ENCODE measurements at regions not wholly inside any gene's neighbourhood (a gene's known extent, or its start where the extent isn't known, plus 50 kb on each side); places are given as distances from the start of the nearest gene placed in this dataset.

- Mint-ChIP-seq H3K27me3 (peaks cover 12% of the 10 kb centered on the region), H3K4me3 (no peak overlapping the region), H3K27ac (no peak overlapping the region), H3K9me3 (ENCODE audit: insufficient read depth) (peaks cover 1% of the 10 kb centered on the region), H3K4me1 (no peaks in the 10 kb centered on the region)
- H3K4me3 ChIP-seq (ENCODE audit: control extremely low read depth in 1 of 5, extremely low read depth in 1 of 5, insufficient read depth in 1 of 5, low read depth in 2 of 5, low read length in 4 of 5) = no peak overlapping the region
- ChIA-PET CTCF (no interaction called here), POLR2A (no interaction called here)
- H3K4me1 ChIP-seq (ENCODE audit: control insufficient read depth in 2 of 2, insufficient read depth in 2 of 2, low read length in 2 of 2) = no peaks in the 10 kb centered on the region
- intact Hi-C loops (cut with micrococcal nuclease) = no loop called here
- H4K20me1 ChIP-seq (ENCODE audit: control insufficient read depth, insufficient read depth, low read length, poor library complexity, severe bottlenecking) = no peaks in the 10 kb centered on the region
- no peak for DNase-seq
- H3K36me3 ChIP-seq (replicated peaks in 1 of 2; ENCODE audit: control extremely low read depth in 1 of 2, control insufficient read depth in 1 of 2, extremely low read depth in 1 of 2, insufficient read depth in 2 of 2, low read length in 1 of 2) = no peaks in the 10 kb centered on the region
- H3K9me3 ChIP-seq (ENCODE audit: control extremely low read depth in 1 of 3, control insufficient read depth in 2 of 3, insufficient read depth in 1 of 3, low read length in 2 of 3) = no peaks in the 10 kb centered on the region
- H3K27me3 ChIP-seq (replicated peaks in 1 of 4; ENCODE audit: control extremely low read depth in 1 of 4, control insufficient read depth in 3 of 4, insufficient read depth in 4 of 4, low read length in 3 of 4) = no peaks in the 10 kb centered on the region
- H3K79me2 ChIP-seq (ENCODE audit: control insufficient read depth, insufficient read depth, low read length) = no peaks in the 10 kb centered on the region
- no peak overlapping the region for H2AFZ ChIP-seq (ENCODE audit: insufficient read depth, low read depth, low read length, poor library complexity, severe bottlenecking)
- 75% methylated on average over 5 of the region's 8 CpGs for WGBS (ENCODE audit: insufficient coverage)
- H3K9ac ChIP-seq (ENCODE audit: low read length) = no peak overlapping the region
- TF ChIP-seq EZH2 (IDR thresholded peaks at IDR 0.05; ENCODE audit: borderline replicate concordance, insufficient read depth, low read depth, low read length, poor library complexity, severe bottlenecking) (no peak), CTCF (IDR thresholded peaks at IDR 0.05) (no peak)
- no peak overlapping the region for H3K27ac ChIP-seq (ENCODE audit: low read length in 2 of 2)
- no peak for ATAC-seq (ENCODE audit: low read depth)
- H3K4me2 ChIP-seq (replicated peaks; ENCODE audit: low read depth, low read length, poor library complexity, severe bottlenecking) = no peak overlapping the region
Observed at GRCh38 chr16:18041864-18042834, 294.4 kb downstream of the NPIPA8 start.

- no peak overlapping the region for H3K27ac ChIP-seq (ENCODE audit: low read length in 2 of 2)
Observed at GRCh38 chr16:18039931-18040330, 296.6 kb downstream of the NPIPA8 start.

More at GRCh38 chr16:18039931-18040330, 296.6 kb downstream of the NPIPA8 start:
- ATAC-seq (ENCODE audit: low read depth) (no peak), DNase-seq (no peak)
- ChIA-PET CTCF (no interaction called here), POLR2A (no interaction called here)
- H3K4me3 Mint-ChIP-seq = no peak overlapping the region
- Histone ChIP-seq H3K36me3 (replicated peaks in 1 of 2; ENCODE audit: control extremely low read depth in 1 of 2, control insufficient read depth in 1 of 2, extremely low read depth in 1 of 2, insufficient read depth in 2 of 2, low read length in 1 of 2) (no peaks in the 10 kb centered on the region), H4K20me1 (ENCODE audit: control insufficient read depth, insufficient read depth, low read length, poor library complexity, severe bottlenecking) (no peaks in the 10 kb centered on the region), H3K79me2 (ENCODE audit: control insufficient read depth, insufficient read depth, low read length) (no peaks in the 10 kb centered on the region), H2AFZ (ENCODE audit: insufficient read depth, low read depth, low read length, poor library complexity, severe bottlenecking) (no peak overlapping the region), H3K4me2 (replicated peaks; ENCODE audit: low read depth, low read length, poor library complexity, severe bottlenecking) (no peak overlapping the region), H3K9me3 (ENCODE audit: control extremely low read depth in 1 of 3, control insufficient read depth in 2 of 3, insufficient read depth in 1 of 3, low read length in 2 of 3) (no peaks in the 10 kb centered on the region), H3K27me3 (replicated peaks in 1 of 4; ENCODE audit: control extremely low read depth in 1 of 4, control insufficient read depth in 3 of 4, insufficient read depth in 4 of 4, low read length in 3 of 4) (no peaks in the 10 kb centered on the region), H3K4me3 (ENCODE audit: control extremely low read depth in 1 of 5, extremely low read depth in 1 of 5, insufficient read depth in 1 of 5, low read depth in 2 of 5, low read length in 4 of 5) (no peak overlapping the region), H3K4me1 (ENCODE audit: control insufficient read depth in 2 of 2, insufficient read depth in 2 of 2, low read length in 2 of 2) (no peaks in the 10 kb centered on the region), H3K9ac (ENCODE audit: low read length) (no peak overlapping the region)
- H3K4me1 Mint-ChIP-seq = no peaks in the 10 kb centered on the region
- WGBS (ENCODE audit: insufficient coverage) = no CpG with 5 or more reads among the region's 3 CpGs
- TF ChIP-seq EZH2 (IDR thresholded peaks at IDR 0.05; ENCODE audit: borderline replicate concordance, insufficient read depth, low read depth, low read length, poor library complexity, severe bottlenecking) (no peak), CTCF (IDR thresholded peaks at IDR 0.05) (no peak)
- peaks cover 4% of the 10 kb centered on the region for H3K9me3 Mint-ChIP-seq (ENCODE audit: insufficient read depth)
- intact Hi-C loops (cut with micrococcal nuclease) = no loop called here
- no peak overlapping the region for H3K27ac Mint-ChIP-seq
- peaks cover 12% of the 10 kb centered on the region for H3K27me3 Mint-ChIP-seq

Data from B cell (primary cell).